H1 (cell line): ENCODE measurements at regions not wholly inside any gene's neighbourhood (a gene's known extent, or its start where the extent isn't known, plus 50 kb on each side); places are given as distances from the start of the nearest gene placed in this dataset.

Source experiments
- EGR1 ChIP-seq: IDR thresholded peaks from 2 replicates; pipeline ENCODE4 v1.6.1; 2011; ENCODE audit warnings: low read depth, low read length, borderline replicate concordance
- KDM4A ChIP-seq: IDR thresholded peaks from one replicate; pipeline ENCODE4 v1.7.1; 2012; ENCODE audit warnings: low read depth, mild to moderate bottlenecking, moderate library complexity, low read length, inconsistent platforms; ENCODE audit not compliant: severe bottlenecking
- POLR2AphosphoS5 ChIP-seq: IDR thresholded peaks from 2 replicates; pipeline ENCODE4 v1.6.1; 2011; ENCODE audit warnings: low read depth, low read length
- RXRA ChIP-seq: IDR thresholded peaks from 2 replicates; pipeline ENCODE4 v1.6.1; 2011; ENCODE audit warnings: low read depth, mild to moderate bottlenecking, low read length, moderate library complexity; ENCODE audit not compliant: insufficient read depth
- SUZ12 ChIP-seq: fragments of 200-600 bp; sonication (generic); IDR thresholded peaks from 2 replicates; pipeline ENCODE4 v1.6.1; 2012; ENCODE audit warnings: mild to moderate bottlenecking, inconsistent platforms, low read length, moderate library complexity, mixed read lengths

DNA sequence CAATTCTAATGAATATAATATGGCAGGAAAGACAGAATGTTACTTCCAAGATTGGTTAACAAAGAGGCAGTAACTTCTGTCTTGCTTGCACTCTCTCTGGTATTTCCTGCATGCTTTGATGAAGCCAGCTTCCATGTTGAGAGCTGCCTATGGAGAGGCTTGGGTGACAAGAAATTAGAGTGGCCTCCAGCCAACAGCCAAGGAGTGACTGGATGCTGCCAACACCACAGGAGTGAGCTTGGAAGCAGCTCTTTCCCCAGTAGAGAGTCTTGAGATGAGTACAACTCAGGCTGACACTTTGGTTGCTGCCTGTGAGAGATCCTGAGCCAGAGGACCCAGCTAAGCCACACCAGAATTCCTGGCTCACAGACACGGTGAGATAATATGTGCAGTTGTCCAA lies 183.1 kb downstream of the RMST start (continued):
- no peak for TF ChIP-seq POLR2AphosphoS5
- no peak for TF ChIP-seq EGR1
- no peak for TF ChIP-seq SUZ12
- no peak for TF ChIP-seq RXRA
- no peak for TF ChIP-seq KDM4A
